ENCODE measurements at regions not wholly inside any gene's neighbourhood (a gene's known extent, or its start where the extent isn't known, plus 50 kb on each side); places are given as distances from the start of the nearest gene placed in this dataset.

DNA sequence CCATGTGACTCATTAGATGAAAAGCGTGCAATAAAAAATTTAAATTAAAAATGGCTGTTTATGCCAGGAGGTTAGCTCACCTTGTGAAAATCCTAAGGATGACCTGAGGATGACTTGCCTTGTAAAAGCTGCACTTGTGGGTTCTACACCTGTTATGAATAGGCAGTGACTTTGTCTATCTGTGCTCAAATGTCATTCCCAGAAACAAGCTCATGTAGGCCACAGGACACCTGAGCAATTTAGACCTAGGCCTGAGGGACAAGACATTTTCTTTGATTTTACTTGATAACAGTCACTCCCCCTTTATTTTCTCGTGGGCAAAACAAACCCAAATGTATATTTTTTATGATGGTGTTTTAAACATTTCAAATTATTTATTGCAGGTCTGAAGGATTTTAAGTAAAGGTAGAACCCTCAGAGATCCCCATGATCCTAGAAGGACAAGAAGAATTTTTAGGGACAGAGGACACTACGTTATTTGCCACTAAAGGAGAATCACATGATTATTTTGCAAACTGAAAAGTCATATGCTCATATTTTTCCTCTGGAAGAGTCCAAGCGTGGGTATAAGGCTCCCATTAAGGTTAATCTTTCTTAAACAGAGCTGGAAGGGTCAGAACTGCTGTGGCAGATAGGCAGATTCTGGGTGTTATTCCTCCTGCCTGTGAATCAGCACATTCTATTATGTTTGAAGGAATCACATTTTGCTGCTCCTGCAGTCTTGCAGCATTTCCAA, 277.5 kb upstream of the MAN1A1 start:
- Histone ChIP-seq H3K9me3 (no peaks in the 10 kb centered on the region), H3K4me3 (no peak overlapping the region), H3K27me3 (no peaks in the 10 kb centered on the region), H3K27ac (no peak overlapping the region), H3K4me1 (no peaks in the 10 kb centered on the region), H3K36me3 (no peaks in the 10 kb centered on the region)
- DNase-seq (no peak), ATAC-seq (no peak)
- intact Hi-C loops (cut with DNase I) = no loop called here
- TF ChIP-seq, protein P1, sequence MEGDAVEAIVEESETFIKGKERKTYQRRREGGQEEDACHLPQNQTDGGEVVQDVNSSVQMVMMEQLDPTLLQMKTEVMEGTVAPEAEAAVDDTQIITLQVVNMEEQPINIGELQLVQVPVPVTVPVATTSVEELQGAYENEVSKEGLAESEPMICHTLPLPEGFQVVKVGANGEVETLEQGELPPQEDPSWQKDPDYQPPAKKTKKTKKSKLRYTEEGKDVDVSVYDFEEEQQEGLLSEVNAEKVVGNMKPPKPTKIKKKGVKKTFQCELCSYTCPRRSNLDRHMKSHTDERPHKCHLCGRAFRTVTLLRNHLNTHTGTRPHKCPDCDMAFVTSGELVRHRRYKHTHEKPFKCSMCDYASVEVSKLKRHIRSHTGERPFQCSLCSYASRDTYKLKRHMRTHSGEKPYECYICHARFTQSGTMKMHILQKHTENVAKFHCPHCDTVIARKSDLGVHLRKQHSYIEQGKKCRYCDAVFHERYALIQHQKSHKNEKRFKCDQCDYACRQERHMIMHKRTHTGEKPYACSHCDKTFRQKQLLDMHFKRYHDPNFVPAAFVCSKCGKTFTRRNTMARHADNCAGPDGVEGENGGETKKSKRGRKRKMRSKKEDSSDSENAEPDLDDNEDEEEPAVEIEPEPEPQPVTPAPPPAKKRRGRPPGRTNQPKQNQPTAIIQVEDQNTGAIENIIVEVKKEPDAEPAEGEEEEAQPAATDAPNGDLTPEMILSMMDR (IDR thresholded peaks at IDR 0.05) = no peak

DNA sequence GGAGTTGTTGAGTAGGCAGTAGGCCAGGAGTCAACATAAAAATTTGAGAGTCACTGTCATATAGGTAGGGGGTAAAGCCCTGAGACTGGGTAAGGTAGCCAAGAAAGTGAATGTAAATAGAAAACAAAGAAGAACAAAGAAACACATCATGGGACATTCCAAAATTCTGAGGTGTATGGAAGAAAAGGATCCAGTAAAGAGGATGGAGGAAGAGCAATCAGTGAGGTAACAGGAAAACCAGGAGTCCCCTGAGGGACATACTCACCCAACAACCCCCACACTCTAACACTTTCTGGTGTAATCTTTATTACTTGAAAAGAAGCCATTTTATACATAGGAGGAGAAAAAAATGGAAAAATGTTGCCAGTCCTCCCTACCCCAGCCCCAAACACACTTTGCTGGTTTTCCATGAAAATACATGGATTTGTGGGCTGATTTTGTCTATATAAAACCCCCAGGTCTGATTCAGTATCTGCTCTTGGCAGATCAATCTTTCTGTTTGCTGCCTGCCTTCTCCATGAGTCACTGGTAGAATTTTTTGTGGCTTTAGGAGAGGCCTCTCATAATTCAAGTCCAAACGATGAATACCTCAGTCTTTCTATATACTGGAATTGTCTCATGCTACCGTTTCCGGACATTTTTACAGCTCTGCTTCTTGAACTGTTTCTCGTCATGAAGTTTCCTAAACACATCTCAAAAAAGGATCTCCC, 271.4 kb upstream of the MAN1A1 start:
- TF ChIP-seq, protein P1 (IDR thresholded peaks at IDR 0.05) = no peak
- intact Hi-C loops (cut with DNase I) = no loop called here
- H3K4me3 ChIP-seq = no peak overlapping the region
- no peak for DNase-seq
- no peaks in the 10 kb centered on the region for H3K4me1 ChIP-seq
- H3K9me3 ChIP-seq = no peaks in the 10 kb centered on the region
- H3K36me3 ChIP-seq = no peaks in the 10 kb centered on the region
- ATAC-seq = no peak
- H3K27ac ChIP-seq = no peak overlapping the region
- no peaks in the 10 kb centered on the region for H3K27me3 ChIP-seq

DNA sequence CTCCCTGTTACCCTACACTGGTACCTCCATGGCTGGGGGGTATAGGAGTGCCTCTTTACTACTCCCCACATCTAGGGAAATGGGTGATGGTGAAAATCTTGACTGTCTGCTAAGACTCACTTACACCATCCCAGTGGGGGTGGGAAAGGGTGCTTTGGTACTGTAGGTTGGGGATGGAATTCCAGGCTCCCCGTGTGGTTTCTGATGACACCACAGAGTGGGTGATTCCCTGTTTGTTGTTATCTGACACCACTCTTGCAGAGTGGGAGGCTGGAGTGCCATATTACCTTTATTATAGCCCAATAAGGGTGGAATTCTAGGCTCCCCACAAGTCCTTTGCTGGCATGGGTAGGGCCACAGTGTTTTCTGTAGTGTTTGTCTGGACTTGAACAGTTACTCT, 264.6 kb upstream of the MAN1A1 start:
- TF ChIP-seq, protein P1 (IDR thresholded peaks at IDR 0.05) = no peak
- Histone ChIP-seq H3K27ac (no peak overlapping the region), H3K9me3 (no peaks in the 10 kb centered on the region), H3K27me3 (no peaks in the 10 kb centered on the region), H3K36me3 (no peaks in the 10 kb centered on the region), H3K4me3 (no peak overlapping the region), H3K4me1 (no peaks in the 10 kb centered on the region)
- no peak for ATAC-seq
- DNase-seq = no peak
- intact Hi-C loops (cut with DNase I) = no loop called here

DNA sequence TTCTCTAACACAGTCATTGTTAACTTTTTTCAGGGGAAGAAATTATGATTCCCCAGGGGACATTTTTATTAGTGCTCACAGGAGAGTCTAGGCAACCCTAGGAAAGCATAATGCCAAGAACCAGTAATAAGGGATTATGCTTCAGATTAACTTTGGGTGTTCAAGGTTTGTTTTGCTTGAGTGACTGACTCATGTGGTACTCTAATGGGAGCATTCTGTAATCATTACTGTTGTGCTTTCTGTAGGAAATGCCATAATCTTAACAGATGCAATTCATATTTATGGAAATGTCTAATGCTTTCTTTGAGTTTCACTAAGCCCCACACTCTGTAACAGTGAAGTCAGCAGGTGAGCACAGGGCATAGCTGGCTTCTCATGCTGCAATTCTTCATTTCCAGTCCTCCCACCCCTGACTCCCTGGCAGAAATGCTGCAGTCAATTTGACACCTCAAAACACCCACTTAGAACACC, 263.4 kb upstream of the MAN1A1 start:
- ATAC-seq = no peak

DNA sequence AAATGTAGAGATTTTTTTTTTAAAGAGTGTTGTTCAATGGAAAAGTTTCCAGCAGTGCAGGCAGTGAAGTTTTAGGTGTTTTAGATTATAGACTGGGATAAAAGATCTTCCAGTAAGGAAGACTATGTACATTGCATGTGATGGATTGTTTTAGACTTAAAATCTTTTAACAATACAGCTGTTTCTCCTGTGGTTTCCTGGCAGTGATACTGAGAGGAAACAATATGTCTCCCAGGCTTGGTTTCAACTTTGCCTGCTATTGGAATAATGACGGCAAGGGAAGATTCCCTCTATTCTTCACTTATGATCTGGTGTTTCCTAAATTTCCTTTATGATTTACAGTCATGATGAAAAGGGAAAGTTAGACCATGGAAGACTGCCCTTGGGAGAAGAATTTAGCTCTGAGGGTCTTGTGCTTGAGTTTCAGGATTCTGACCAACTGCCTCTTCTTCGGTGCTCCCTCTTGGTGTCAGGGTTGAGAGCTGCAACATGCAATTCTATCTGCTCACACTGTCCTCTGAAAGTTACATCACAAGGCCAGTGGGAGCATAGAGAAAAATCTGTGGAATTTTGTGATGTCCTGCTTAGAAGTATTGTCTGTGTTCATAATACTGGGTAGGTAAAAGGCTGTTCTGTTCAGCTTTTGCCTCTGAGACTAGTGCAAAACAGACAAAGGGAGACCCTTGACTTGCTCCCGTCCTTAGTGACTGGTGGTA, 262.8 kb upstream of the MAN1A1 start:
- Histone ChIP-seq H3K36me3 (no peaks in the 10 kb centered on the region), H3K27ac (no peak overlapping the region), H3K4me1 (no peaks in the 10 kb centered on the region), H3K9me3 (no peaks in the 10 kb centered on the region), H3K4me3 (no peak overlapping the region), H3K27me3 (no peaks in the 10 kb centered on the region)
- ATAC-seq = no peak
- intact Hi-C loops (cut with DNase I) = no loop called here
- DNase-seq = no peak
- TF ChIP-seq, protein P1 (IDR thresholded peaks at IDR 0.05) = no peak

More for the DNA sequence above, 263.4 kb upstream of the MAN1A1 start:
- H3K36me3 ChIP-seq = no peaks in the 10 kb centered on the region
- no peaks in the 10 kb centered on the region for H3K9me3 ChIP-seq
- TF ChIP-seq, protein P1 (IDR thresholded peaks at IDR 0.05) = no peak
- no peak overlapping the region for H3K27ac ChIP-seq
- no peak overlapping the region for H3K4me3 ChIP-seq
- H3K4me1 ChIP-seq = no peaks in the 10 kb centered on the region
- intact Hi-C loops (cut with DNase I) = no loop called here
- no peak for DNase-seq
- no peaks in the 10 kb centered on the region for H3K27me3 ChIP-seq

All from upper lobe of right lung (tissue), 1 donor.